Activated T-helper 2 cell treated with anti-CD3 and anti-CD28 coated beads, Interferon-gamma antibody, Interleukin-2, Interleukin-4, amounts not matched to agents 10 μg/mL and 5 μg/mL and 100 μg/mL, durations not matched to agents 14 hours and 24 hours and 36 hours (primary cell): ENCODE measurements at regions not wholly inside any gene's neighbourhood (a gene's known extent, or its start where the extent isn't known, plus 50 kb on each side); places are given as distances from the start of the nearest gene placed in this dataset.

Experiments used
- DNase-seq: peaks from one replicate; pipeline ENCODE4 v3.0.0; 2021; ENCODE audit warnings: low spot score
- H3K27ac Mint-ChIP-seq: one replicate; pipeline ENCODE4 v1.8.0; 2021; ENCODE audit warnings: mixed read lengths
- H3K27me3 Mint-ChIP-seq: one replicate; pipeline ENCODE4 v1.8.0; 2021; ENCODE audit warnings: low read depth, mixed read lengths
- H3K36me3 Mint-ChIP-seq: one replicate; pipeline ENCODE4 v1.8.0; 2021; ENCODE audit warnings: low read depth, mixed read lengths
- H3K4me1 Mint-ChIP-seq: one replicate; pipeline ENCODE4 v1.8.0; 2021; ENCODE audit warnings: low read depth, mixed read lengths
- H3K4me3 Mint-ChIP-seq: one replicate; pipeline ENCODE4 v1.8.0; 2021; ENCODE audit warnings: low read depth, mild to moderate bottlenecking, moderate library complexity, mixed read lengths
- H3K9me3 Mint-ChIP-seq: one replicate; pipeline ENCODE4 v1.8.0; 2021; ENCODE audit warnings: mixed read lengths
- intact Hi-C: fragments of 100-400 bp; cut with micrococcal nuclease; formaldehyde crosslinking; loops from one replicate; pipeline ENCODE4 v1.15.1; 2023

DNA sequence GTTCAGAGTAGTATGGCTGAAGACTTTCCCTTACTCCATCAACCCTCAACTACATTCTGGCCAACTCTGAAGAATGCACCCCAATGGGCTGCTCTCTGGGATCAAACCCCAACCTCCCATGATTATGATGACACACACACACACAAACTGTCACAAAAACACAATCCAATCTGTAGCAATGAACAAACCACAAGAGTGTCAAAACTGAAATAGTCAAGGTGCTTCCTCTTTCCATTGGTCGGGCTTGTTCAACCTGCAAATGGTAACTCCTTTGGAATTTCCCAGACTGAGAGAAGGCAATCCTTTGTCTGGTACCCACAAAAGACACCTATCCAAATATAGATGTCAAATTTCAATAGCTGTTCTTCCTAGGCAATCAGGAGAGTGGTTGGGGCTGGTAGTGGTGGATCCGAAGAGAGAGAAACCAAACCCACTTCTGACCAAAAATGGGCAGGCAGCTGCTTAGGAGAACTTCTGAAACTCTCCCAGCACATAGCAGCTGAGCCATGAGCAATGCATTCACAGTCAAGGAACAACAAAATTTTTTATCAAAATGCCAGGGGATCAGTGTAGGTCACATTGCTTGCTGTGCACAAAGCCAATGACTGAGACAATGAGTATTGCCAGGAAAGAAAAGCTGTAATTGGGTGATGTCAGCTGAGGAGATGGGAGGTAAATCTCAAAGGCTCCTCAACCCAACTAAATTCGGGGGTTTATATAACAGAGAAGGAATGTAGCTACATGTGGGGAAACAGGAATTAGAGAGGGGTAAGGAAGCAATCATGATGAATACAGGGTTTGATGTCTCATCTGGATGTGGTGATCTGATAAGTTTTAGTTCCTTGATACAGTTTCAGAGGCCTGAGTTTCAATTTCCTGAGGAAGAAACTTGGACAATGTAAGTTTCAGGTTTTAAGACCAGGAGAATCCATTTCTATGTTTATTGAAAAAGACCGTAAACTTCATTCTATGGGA, 191.4 kb downstream of the KITLG start:
- Mint-ChIP-seq H3K27me3 (no peaks in the 10 kb centered on the region), H3K4me1 (peaks cover 36% of the 10 kb centered on the region)
- intact Hi-C loops, result no loop called here

DNA sequence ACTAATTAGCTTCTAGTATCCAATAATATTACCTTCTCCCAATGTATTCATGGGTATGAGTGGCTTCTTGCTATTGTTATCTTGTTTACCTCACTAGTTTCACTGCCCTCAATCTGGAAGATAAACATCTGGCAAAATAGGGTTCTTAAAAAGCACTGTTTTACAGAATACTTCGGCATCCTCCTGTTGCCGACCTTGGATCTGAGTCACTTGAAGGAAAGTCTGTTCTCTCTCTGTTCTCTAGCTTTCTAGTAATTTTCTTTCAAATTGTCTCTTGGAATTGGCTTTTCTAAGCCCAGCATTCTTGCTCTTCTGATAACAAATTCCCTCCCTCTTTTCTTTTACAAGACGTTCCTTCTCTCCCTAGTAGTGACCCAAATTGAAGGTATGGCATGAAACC, 189.5 kb downstream of the KITLG start:
- peaks cover 36% of the 10 kb centered on the region for H3K4me1 Mint-ChIP-seq
- peak overlapping the region; percentile 74 for H3K27ac Mint-ChIP-seq
- H3K27me3 Mint-ChIP-seq, result peaks cover 2% of the 10 kb centered on the region
- H3K9me3 Mint-ChIP-seq, result peaks cover 8% of the 10 kb centered on the region
- intact Hi-C loops, result loop anchor here (1.0 to 10.0 kb wide), 5 partner anchors 92 to 356 kb away; partner anchors contain the start of genes CEP290 and TMTC3
- no peak overlapping the region for H3K4me3 Mint-ChIP-seq
- no peaks in the 10 kb centered on the region for H3K36me3 Mint-ChIP-seq
- no peak for DNase-seq

More for the DNA sequence above, 191.4 kb downstream of the KITLG start:
- Mint-ChIP-seq H3K27ac (no peak overlapping the region), H3K36me3 (no peaks in the 10 kb centered on the region), H3K9me3 (peaks cover 8% of the 10 kb centered on the region), H3K4me3 (no peak overlapping the region)
- no peak for DNase-seq

- H3K36me3 Mint-ChIP-seq, result no peaks in the 10 kb centered on the region
- H3K4me3 Mint-ChIP-seq, result no peak overlapping the region
- H3K9me3 Mint-ChIP-seq, result peaks cover 2% of the 10 kb centered on the region
- peaks cover 4% of the 10 kb centered on the region for H3K27me3 Mint-ChIP-seq
- intact Hi-C loops, result loop anchor here (1.0 to 10.0 kb wide), 5 partner anchors 92 to 357 kb away; partner anchors contain the start of genes CEP290 and TMTC3
- no peak for DNase-seq
- H3K4me1 Mint-ChIP-seq, result peaks cover 36% of the 10 kb centered on the region
- peak overlapping the region; percentile 74 for H3K27ac Mint-ChIP-seq
These were observed 188.7 kb downstream of the KITLG start for GRCh38 chr12:88391556-88391955.

DNA sequence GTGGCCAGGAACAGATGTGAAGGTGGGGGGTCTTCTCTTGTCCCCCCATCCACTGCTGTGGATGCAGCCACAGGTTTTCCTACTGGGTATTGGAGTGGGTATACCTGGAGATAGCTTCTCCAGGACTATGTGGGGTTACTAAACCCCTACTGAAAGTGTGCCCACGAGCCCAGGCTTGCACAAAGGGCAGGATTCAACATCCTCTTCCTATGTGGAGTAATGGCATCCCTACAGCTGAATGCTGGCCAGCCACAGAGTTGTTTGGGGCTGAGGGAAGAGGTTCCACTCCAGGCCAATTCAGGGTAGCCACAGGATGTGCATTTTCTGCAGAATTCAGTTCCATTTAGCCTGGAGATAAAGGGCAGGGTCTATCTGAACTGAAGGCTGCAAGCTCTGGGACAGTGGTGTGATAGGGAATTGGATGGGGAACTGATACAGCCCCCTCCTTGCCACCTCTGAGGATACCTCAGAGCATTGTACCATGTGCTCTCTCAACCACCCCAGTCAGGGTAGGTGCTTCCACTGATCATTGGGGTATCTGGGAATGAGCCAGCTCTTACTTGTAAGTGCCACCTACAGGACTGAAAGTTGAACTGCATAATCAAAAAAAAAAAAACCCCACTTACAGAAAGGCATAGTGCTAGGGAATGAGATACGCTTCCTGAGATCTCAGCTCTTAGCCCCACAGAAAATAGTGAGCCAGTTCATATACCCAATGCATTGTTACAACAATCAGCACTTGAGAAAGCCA, 187.1 kb downstream of the KITLG start:
- DNase-seq, result no peak
- Mint-ChIP-seq H3K4me3 (no peak overlapping the region), H3K4me1 (peaks cover 36% of the 10 kb centered on the region)

DNA sequence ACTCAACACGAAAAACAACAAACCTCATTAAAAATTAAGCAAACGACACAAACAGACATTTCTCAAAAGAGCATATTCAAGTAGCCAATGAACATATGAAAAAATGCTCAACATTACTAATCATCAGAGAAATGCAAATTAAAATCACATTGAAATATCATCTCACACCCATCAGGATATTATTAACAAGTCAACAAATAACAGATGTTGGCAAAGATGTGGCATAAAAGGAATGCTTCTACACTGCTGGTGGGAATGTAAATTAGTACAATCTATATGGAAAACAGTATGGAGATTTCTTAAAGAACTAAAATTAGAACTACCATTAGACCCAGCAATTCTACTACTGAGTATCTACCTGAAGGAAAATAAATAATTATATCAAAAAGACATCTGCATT, 182.2 kb downstream of the KITLG start:
- H3K27me3 Mint-ChIP-seq, result peaks cover 15% of the 10 kb centered on the region
- H3K4me1 Mint-ChIP-seq, result peaks cover 6% of the 10 kb centered on the region
- H3K4me3 Mint-ChIP-seq, result no peak overlapping the region
- H3K27ac Mint-ChIP-seq, result no peak overlapping the region
- intact Hi-C loops, result loop anchor here (10.0 kb wide), 1 partner anchor 363 kb away; a partner anchor contains a TSS
- H3K9me3 Mint-ChIP-seq, result no peaks in the 10 kb centered on the region
- H3K36me3 Mint-ChIP-seq, result no peaks in the 10 kb centered on the region
- DNase-seq, result no peak

More for the DNA sequence above, 187.1 kb downstream of the KITLG start:
- Mint-ChIP-seq H3K36me3 (no peaks in the 10 kb centered on the region), H3K27ac (no peak overlapping the region), H3K9me3 (no peaks in the 10 kb centered on the region), H3K27me3 (peaks cover 4% of the 10 kb centered on the region)
- intact Hi-C loops, result loop anchor here (1.0 to 10.0 kb wide), 2 partner anchors 282 to 358 kb away; a partner anchor contains a TSS

- Mint-ChIP-seq H3K27me3 (peaks cover 15% of the 10 kb centered on the region), H3K4me3 (no peak overlapping the region), H3K36me3 (no peaks in the 10 kb centered on the region), H3K4me1 (peaks cover 3% of the 10 kb centered on the region), H3K27ac (no peak overlapping the region), H3K9me3 (no peaks in the 10 kb centered on the region)
- no peak for DNase-seq
- intact Hi-C loops, result loop anchor here (10.0 kb wide), 1 partner anchor 365 kb away; a partner anchor contains a TSS
These were observed 180.5 kb downstream of the KITLG start for GRCh38 chr12:88399811-88400210.

DNA sequence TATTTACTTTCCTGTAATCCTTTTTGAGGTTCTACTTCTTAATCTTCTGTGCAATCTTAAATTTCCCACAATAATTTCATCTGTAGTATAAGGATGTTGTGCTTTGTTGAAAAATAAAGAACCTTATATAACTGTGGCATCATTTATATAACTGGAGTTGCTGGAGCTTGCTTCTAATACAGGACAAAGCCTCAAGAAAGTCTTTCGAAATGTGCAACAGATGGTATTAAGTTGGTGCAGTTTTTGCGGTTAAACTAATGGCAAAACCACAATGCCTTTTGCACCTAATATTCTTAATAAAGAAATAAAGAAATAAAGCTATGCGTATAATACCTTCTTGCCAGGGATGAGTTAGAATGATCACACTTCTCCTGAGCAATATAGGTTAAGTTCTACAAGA, 180.0 kb downstream of the KITLG start:
- no peak overlapping the region for H3K27ac Mint-ChIP-seq
- no peaks in the 10 kb centered on the region for H3K9me3 Mint-ChIP-seq
- H3K4me3 Mint-ChIP-seq, result no peak overlapping the region
- intact Hi-C loops, result no loop called here
- H3K27me3 Mint-ChIP-seq, result peaks cover 15% of the 10 kb centered on the region
- H3K4me1 Mint-ChIP-seq, result peaks cover 3% of the 10 kb centered on the region
- no peak for DNase-seq
- no peaks in the 10 kb centered on the region for H3K36me3 Mint-ChIP-seq

- H3K27me3 Mint-ChIP-seq, result peaks cover 11% of the 10 kb centered on the region
- H3K4me1 Mint-ChIP-seq, result peaks cover 3% of the 10 kb centered on the region
- no peaks in the 10 kb centered on the region for H3K36me3 Mint-ChIP-seq
- H3K27ac Mint-ChIP-seq, result no peak overlapping the region
- no peak overlapping the region for H3K4me3 Mint-ChIP-seq
- intact Hi-C loops, result no loop called here
- no peak for DNase-seq
- no peaks in the 10 kb centered on the region for H3K9me3 Mint-ChIP-seq
These were observed 179.1 kb downstream of the KITLG start for GRCh38 chr12:88401155-88401554.

DNA sequence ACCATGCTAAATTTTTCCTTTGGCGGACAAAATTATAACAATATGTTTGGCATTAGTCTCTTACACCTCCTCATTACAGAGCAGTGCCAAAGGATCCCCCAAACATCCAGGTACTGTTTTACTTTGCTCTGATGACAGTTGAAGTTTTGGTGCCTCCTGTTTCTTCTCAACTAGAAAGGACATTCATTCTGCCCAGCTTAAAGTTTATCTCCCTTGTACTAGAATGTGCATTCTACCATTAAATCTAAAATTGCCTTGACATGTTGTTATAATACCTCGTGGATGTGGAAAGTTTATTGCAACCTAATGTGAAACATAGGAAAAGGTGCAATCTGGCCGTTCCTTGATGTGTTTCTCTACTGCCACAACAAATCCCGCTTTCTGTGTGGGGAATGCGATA, 173.4 kb downstream of the KITLG start:
- H3K9me3 Mint-ChIP-seq, result no peaks in the 10 kb centered on the region
- H3K36me3 Mint-ChIP-seq, result no peaks in the 10 kb centered on the region
- no peak for DNase-seq
- no peak overlapping the region for H3K4me3 Mint-ChIP-seq
- no peaks in the 10 kb centered on the region for H3K4me1 Mint-ChIP-seq
- intact Hi-C loops, result no loop called here
- H3K27me3 Mint-ChIP-seq, result peaks cover 10% of the 10 kb centered on the region
- H3K27ac Mint-ChIP-seq, result no peak overlapping the region

DNA sequence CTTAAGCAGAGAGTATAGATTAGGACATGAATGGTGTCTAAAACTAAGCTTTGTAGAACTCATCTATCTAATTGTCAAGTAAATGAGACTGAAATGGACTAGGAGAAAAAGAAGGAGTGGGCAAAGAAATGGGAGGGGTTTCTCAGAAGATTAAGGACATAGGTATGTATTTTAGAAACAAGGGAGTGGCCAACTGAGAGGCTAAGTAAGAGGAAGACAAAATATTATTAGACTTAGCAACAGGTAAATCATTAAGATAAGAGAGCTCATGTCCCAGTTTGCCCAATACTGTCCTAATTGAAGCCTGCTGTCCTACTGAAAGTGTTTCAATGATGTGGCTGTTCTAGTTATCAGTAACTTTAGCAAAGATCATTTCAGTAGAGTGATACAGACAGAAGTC, 171.4 kb downstream of the KITLG start:
- DNase-seq, result no peak
- H3K27ac Mint-ChIP-seq, result no peak overlapping the region
- intact Hi-C loops, result no loop called here
- no peaks in the 10 kb centered on the region for H3K9me3 Mint-ChIP-seq
- H3K27me3 Mint-ChIP-seq, result peaks cover 7% of the 10 kb centered on the region
- no peaks in the 10 kb centered on the region for H3K36me3 Mint-ChIP-seq
- H3K4me1 Mint-ChIP-seq, result no peaks in the 10 kb centered on the region
- no peak overlapping the region for H3K4me3 Mint-ChIP-seq

- intact Hi-C loops, result no loop called here
These were observed 171.0 kb downstream of the KITLG start for GRCh38 chr12:88409257-88409656.

GRCh38 chr12:88411689-88412088, 168.6 kb downstream of the KITLG start:
- H3K4me1 Mint-ChIP-seq, result peaks cover 3% of the 10 kb centered on the region
- DNase-seq, result no peak
- no peak overlapping the region for H3K27ac Mint-ChIP-seq
- no peaks in the 10 kb centered on the region for H3K9me3 Mint-ChIP-seq
- no peak overlapping the region for H3K4me3 Mint-ChIP-seq
- H3K27me3 Mint-ChIP-seq, result peaks cover 13% of the 10 kb centered on the region
- intact Hi-C loops, result no loop called here
- no peaks in the 10 kb centered on the region for H3K36me3 Mint-ChIP-seq

More at GRCh38 chr12:88409257-88409656, 171.0 kb downstream of the KITLG start:
- peaks cover 7% of the 10 kb centered on the region for H3K27me3 Mint-ChIP-seq
- H3K27ac Mint-ChIP-seq, result no peak overlapping the region
- no peaks in the 10 kb centered on the region for H3K9me3 Mint-ChIP-seq
- H3K36me3 Mint-ChIP-seq, result no peaks in the 10 kb centered on the region
- H3K4me3 Mint-ChIP-seq, result no peak overlapping the region
- H3K4me1 Mint-ChIP-seq, result no peaks in the 10 kb centered on the region
- DNase-seq, result no peak
